ENCODE measurements at regions not wholly inside any gene's neighbourhood (a gene's known extent, or its start where the extent isn't known, plus 50 kb on each side); places are given as distances from the start of the nearest gene placed in this dataset.

- TF ChIP-seq CTCF (IDR thresholded peaks at IDR 0.05 in 4 of 5, conservative IDR thresholded peaks at IDR 0.05 in 1 of 5) (no peak), POLR2A (IDR thresholded peaks at IDR 0.05) (no peak)
Measured at GRCh38 chr6:14520536-14520935, 403.0 kb downstream of the CD83 start.
